ENCODE measurements at regions not wholly inside any gene's neighbourhood (a gene's known extent, or its start where the extent isn't known, plus 50 kb on each side); places are given as distances from the start of the nearest gene placed in this dataset.
A peak's percentile ranks its signal among the peaks of the same experiment; 100 is the strongest.
"Not testable (repeated sequence)": the region's sequence is repeated elsewhere in the genome, so short reads cannot be mapped to it uniquely, and the experiment has no call there.

GRCh38 chr17:47066841-47067682, 88.0 kb upstream of the RPRML start:
- DNase-seq (ENCODE audit: insufficient read length, low spot score) (peak; percentile 99), FAIRE-seq (peak; percentile 49)

- no peak for FAIRE-seq
- DNase-seq (ENCODE audit: insufficient read length, low spot score), result no peak
These were observed 87.0 kb upstream of the RPRML start for GRCh38 chr17:47066095-47066494.

GRCh38 chr17:47064684-47065083, 85.6 kb upstream of the RPRML start:
- DNase-seq (ENCODE audit: insufficient read length, low spot score), result no peak
- FAIRE-seq, result no peak

GRCh38 chr17:47063475-47063874, 84.4 kb upstream of the RPRML start:
- no peak for DNase-seq (ENCODE audit: insufficient read length, low spot score)
- no peak for FAIRE-seq

GRCh38 chr17:47062851-47063250, 83.8 kb upstream of the RPRML start:
- FAIRE-seq; DNase-seq (ENCODE audit: insufficient read length, low spot score): not testable (repeated sequence)

GRCh38 chr17:47060005-47060404, 81.0 kb upstream of the RPRML start:
- DNase-seq (ENCODE audit: insufficient read length, low spot score); FAIRE-seq: not testable (repeated sequence)

GRCh38 chr17:47057830-47058229, 78.8 kb upstream of the RPRML start:
- FAIRE-seq (no peak), DNase-seq (ENCODE audit: insufficient read length, low spot score) (no peak)

- not testable (repeated sequence) for DNase-seq (ENCODE audit: insufficient read length, low spot score); FAIRE-seq
These were observed 78.2 kb upstream of the RPRML start for GRCh38 chr17:47057279-47057678.

- not testable (repeated sequence) for FAIRE-seq; DNase-seq (ENCODE audit: insufficient read length, low spot score)
These were observed 77.6 kb upstream of the RPRML start for GRCh38 chr17:47056687-47057086.

Data from HTR-8/SVneo (cell line).